HG03159 (cell line): ENCODE measurements at regions not wholly inside any gene's neighbourhood (a gene's known extent, or its start where the extent isn't known, plus 50 kb on each side); places are given as distances from the start of the nearest gene placed in this dataset.

Experiments used
- ATAC-seq: cut with Tn5 transposase; IDR thresholded peaks from one replicate; pipeline ENCODE4 v1.9.1; 2021; ENCODE audit warnings: mild to moderate bottlenecking, moderate library complexity; ENCODE audit not compliant: unreplicated experiment

DNA sequence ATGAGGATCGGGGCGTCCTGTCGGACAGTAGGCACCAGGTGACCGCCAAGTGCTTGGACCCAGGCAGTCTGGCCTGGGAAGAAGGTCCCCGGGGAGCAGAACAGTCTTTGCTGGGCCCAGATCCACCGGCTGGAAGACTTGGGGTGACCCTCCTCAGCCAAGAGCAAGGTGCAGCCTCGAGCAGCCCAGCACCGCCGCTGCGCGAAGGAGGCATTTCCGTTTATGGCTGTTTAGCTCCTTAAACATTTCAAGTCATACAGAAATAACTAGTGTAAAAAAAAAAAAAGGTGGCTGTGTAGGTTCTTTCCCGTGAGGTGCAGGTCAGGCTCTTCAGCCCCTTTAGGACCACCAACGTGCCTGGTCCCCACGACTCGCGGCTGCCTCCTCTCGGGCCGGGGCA, 370.2 kb downstream of the CMPK2 start:
- no peak for ATAC-seq

- ATAC-seq, result no peak
These were observed 369.3 kb downstream of the CMPK2 start for GRCh38 chr2:6496376-6496775.

GRCh38 chr2:6497048-6497447, 368.7 kb downstream of the CMPK2 start:
- ATAC-seq, result no peak

DNA sequence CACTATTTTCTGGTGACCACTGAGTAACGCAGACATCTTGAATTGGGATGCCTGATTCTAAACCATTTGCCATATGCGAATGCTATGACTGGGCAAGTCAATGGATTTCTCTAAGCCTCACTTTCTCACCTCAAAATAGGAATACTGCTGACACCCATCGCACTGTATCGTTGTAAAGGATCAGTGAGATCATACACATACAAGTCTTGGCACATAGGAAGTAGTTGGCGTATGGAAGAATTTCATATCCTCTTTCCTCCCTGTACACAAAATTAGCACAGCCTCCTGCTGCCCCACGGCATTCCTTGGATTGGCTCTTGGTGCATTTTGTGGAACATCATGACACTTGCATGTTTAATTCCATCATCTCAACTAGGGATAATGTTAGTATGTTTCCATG, 366.9 kb downstream of the CMPK2 start:
- no peak for ATAC-seq

DNA sequence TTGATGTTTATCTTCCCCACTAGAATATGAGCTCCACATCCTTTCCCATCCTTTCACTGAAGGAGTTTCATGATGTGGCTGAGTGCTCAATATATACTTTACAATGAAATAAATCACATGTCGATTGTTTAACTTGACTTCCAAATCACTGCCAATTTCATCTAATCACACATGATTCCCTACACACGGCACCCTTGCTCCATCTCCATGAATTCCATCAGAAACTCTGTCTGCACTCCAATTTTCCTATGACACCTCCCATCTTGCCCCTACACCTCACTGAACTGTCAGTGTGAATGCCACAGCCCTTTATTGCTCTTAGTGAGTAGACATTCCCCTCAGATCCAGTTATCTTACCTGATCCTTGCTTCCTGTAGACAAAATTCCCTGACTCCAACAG, 366.0 kb downstream of the CMPK2 start:
- ATAC-seq, result no peak

DNA sequence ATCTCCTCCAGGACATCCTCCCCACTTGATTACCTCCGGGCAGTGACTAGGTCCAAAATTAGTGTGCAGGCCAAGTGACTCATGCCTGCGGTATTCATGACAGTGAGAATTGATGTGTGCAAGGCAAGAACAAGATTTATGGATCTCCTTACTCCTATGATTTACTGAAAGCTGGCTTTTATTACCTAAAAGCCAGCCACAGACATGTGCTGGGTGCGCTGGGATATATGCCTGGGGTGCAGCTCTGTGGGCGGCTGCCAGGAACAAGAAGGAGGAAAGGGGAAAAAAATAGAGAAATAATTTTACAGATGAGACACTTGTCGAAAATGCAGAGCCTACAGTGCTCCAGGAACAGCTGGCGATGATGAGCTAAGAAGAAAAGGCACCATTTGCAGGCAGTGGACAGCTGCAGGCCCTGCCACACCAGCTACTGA, 359.3 kb downstream of the CMPK2 start:
- ATAC-seq, result no peak

DNA sequence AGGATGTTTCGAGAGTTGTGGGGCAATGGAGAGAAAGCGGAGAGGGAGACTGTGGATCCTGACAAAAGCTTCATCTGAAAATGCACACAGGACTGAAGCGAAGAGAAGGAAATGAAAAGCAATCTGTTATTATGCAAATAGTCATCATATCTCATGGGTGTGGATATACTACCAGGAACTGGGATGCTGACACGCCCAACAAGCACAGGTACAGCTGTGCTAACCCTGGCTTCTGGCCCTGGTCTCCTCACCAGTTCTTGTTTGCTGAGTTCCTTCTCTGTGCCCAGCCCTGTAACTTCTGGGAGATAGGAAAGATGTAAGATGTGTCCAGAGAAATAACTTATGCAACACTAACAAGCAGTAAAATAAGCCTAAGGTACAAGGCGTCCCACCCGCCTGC, 358.8 kb downstream of the CMPK2 start:
- no peak for ATAC-seq

DNA sequence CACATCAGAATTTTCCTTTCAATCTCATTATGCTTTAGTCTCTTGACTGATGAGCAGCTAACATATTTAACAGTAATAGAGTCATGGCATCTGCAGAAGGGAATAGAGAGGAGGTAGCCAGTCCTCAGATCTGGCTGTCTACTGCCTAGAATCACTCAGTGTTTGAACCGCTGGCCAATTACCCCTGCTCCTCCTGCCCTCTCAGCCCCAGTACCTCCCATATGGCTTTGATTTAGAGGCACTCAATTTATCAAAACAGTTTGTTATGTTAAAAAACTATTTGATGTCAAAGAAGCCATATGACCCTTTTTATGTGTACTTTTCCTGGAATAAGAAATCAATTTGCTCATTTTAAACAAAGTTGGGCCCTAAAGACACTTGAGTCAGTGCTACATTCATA, 355.2 kb downstream of the CMPK2 start:
- no peak for ATAC-seq

GRCh38 chr2:6512589-6512988, 353.1 kb downstream of the CMPK2 start:
- ATAC-seq, result no peak

- ATAC-seq, result no peak
These were observed 349.0 kb downstream of the CMPK2 start for GRCh38 chr2:6516674-6517073.

- no peak for ATAC-seq
These were observed 347.3 kb downstream of the CMPK2 start for GRCh38 chr2:6518361-6518760.

- ATAC-seq, result no peak
These were observed 342.2 kb downstream of the CMPK2 start for GRCh38 chr2:6523476-6523875.

GRCh38 chr2:6524691-6525474, 340.8 kb downstream of the CMPK2 start:
- ATAC-seq, result no peak

DNA sequence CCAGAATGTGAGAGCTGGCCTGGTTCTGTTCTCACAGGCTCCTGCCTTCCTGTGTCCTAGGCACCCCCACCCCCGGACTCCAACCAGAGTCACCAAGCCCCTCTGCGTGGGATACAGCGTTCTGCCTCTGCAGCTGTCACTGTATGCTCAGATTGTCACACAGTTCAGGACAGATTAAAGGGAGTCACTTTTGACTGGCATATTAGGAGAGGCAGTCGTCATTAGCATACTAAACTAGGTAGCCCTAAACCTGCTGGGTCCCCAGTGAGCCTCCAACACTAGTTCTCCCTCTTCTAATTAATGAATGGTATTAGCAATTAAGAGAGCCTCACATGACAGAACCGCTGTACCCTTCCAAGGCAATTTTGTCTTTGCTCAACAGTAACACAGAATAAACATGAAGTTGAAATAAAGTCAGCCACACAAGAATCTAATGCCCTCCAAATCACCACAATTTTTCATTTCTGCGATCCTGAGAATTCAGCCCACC, 340.2 kb downstream of the CMPK2 start:
- ATAC-seq, result no peak

- ATAC-seq, result no peak
These were observed 339.4 kb downstream of the CMPK2 start for GRCh38 chr2:6526093-6526824.

DNA sequence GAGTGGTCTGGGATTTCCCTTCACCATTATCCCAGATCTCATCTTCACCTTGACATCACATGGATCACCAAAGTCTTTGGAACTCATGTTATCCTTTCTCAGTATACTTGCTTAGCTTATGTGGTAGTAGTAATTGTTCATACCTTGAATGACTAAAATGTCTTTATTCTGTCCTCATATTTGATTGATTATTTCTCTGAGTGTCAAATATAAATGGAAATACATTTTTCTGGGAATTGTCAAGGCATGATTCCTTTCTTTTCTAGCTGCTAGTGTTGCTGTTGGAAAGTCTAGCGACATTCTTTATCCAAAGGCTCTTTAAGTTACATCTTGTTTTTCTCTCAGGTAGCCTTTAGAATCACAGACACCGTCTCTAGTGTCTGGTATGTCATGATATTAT, 334.4 kb downstream of the CMPK2 start:
- ATAC-seq, result no peak

DNA sequence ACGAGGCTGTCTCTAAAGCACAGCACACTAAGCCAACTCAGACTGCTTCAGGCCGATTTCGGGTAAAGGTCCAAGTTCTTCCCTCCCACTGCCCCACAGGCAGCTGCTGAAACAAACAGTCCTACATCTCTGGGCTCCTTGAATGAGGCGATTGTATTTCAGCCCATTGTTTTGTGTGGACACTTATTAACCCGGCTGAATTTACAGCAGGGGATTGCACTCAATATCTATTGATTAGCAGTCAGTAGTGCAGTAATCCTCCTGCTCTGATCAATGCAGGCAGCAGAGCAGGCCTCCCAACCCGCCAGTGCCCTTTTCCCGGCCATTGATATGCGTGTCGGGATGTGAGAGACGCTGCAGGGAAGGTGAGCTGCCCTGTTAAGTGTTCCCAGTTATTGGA, 330.1 kb downstream of the CMPK2 start:
- no peak for ATAC-seq

- no peak for ATAC-seq
These were observed 327.1 kb downstream of the CMPK2 start for GRCh38 chr2:6538607-6539006.

DNA sequence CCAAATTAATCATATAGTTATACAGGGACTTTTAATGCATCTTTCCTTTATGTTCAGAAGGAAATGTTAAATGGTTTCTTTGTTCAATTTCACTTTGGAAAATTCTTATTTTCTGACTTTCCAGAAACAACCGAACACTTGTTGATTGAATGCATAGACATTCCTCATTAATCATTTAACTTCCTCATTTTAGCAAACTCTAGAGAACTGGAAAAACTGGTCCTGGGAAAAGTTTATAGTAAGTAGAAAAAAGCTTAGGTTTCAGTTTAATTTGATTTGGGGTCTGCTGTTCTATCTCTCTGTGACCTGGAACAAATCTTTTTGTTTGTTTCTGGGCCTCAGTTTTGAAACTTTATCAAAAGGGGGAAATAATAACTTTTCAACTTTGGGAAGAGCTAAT, 320.4 kb downstream of the CMPK2 start:
- no peak for ATAC-seq

DNA sequence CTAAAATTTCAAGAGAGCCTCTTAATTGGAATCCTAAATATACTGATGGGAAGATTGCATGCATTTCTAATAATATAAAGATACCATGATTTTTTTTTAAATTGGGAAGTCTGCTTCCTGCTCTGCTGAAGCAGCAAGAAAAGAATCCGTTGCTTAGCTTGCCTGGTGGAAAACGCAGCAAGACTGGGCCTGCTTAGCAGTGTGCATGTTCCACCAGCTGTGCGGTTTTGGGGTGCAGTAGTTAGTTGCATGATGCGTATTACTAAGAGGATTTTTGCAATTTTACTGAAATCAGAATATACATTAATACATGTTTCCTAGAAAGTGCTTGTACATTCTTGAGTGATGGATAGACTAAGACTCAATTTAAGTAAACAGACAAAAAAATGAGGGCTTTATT, 319.9 kb downstream of the CMPK2 start:
- no peak for ATAC-seq

GRCh38 chr2:6554466-6554865, 311.2 kb downstream of the CMPK2 start:
- no peak for ATAC-seq

DNA sequence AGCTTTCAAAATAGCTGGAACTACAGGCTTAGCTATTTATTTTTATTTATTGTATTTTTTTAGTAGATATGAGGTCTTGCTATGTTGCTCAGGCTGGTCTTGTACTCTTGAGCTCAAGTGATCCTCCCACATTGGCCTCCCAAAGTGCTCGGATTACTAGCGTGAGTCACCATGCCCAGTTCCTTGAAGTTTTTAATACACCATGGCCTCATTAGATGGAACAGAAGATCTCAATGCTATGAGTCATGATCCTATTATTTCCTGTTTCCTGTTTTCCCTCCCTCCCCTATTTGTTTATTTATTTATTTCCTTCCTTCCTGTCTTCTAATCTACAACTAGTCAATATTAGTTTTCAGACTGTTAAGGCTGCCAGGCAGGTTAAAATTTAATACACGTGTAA, 309.0 kb downstream of the CMPK2 start:
- no peak for ATAC-seq
